Upper lobe of right lung (tissue), 1 donor: ENCODE measurements at regions not wholly inside any gene's neighbourhood (a gene's known extent, or its start where the extent isn't known, plus 50 kb on each side); places are given as distances from the start of the nearest gene placed in this dataset.

Experiments
- ATAC-seq: fragments of 200-7000 bp; cut with Tn5 transposase; one replicate; pipeline ENCODE4 v1.9.1; 2020; ENCODE audit warnings: mild to moderate bottlenecking, moderate library complexity
- DNase-seq: peaks from one replicate; pipeline ENCODE4 v3.0.0-alpha.2; 2020
- H3K27ac ChIP-seq: fragments of 200-600 bp; one replicate; pipeline ENCODE4 v1.8.0; 2022
- H3K27me3 ChIP-seq: fragments of 200-600 bp; one replicate; pipeline ENCODE4 v1.8.0; 2022; ENCODE audit warnings: mild to moderate bottlenecking
- H3K36me3 ChIP-seq: fragments of 200-600 bp; one replicate; pipeline ENCODE4 v1.8.0; 2022
- H3K4me1 ChIP-seq: fragments of 200-600 bp; one replicate; pipeline ENCODE4 v1.8.0; 2022
- H3K4me3 ChIP-seq: fragments of 200-600 bp; one replicate; pipeline ENCODE4 v1.8.0; 2022; ENCODE audit warnings: mild to moderate bottlenecking
- H3K9me3 ChIP-seq: fragments of 200-600 bp; one replicate; pipeline ENCODE4 v1.8.0; 2022
- intact Hi-C: fragments of 100-400 bp; cut with DNase I; formaldehyde crosslinking; loops from one replicate; pipeline ENCODE4 v1.11.0; 2022
- TF ChIP-seq, protein P1 (sequence below): fragments of 200-600 bp; IDR thresholded peaks from one replicate; pipeline ENCODE4 v1.8.0; 2022; ENCODE audit warnings: antibody characterized with exemption
- donor health status: DM: no; HTN: yes; CAD: no; lungs with severe emphysema.

GRCh38 chr22:48256776-48257684 lies 1494.6 kb downstream of the TBC1D22A start:
- ATAC-seq: no peak
- intact Hi-C loops: no loop called here
- TF ChIP-seq, protein P1, sequence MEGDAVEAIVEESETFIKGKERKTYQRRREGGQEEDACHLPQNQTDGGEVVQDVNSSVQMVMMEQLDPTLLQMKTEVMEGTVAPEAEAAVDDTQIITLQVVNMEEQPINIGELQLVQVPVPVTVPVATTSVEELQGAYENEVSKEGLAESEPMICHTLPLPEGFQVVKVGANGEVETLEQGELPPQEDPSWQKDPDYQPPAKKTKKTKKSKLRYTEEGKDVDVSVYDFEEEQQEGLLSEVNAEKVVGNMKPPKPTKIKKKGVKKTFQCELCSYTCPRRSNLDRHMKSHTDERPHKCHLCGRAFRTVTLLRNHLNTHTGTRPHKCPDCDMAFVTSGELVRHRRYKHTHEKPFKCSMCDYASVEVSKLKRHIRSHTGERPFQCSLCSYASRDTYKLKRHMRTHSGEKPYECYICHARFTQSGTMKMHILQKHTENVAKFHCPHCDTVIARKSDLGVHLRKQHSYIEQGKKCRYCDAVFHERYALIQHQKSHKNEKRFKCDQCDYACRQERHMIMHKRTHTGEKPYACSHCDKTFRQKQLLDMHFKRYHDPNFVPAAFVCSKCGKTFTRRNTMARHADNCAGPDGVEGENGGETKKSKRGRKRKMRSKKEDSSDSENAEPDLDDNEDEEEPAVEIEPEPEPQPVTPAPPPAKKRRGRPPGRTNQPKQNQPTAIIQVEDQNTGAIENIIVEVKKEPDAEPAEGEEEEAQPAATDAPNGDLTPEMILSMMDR: no peak
- Histone ChIP-seq H3K27me3 (peaks cover 11% of the 10 kb centered on the region), H3K4me1 (peaks cover 19% of the 10 kb centered on the region), H3K9me3 (no peaks in the 10 kb centered on the region), H3K4me3 (no peak overlapping the region), H3K27ac (no peak overlapping the region), H3K36me3 (no peaks in the 10 kb centered on the region)
- DNase-seq: no peak

DNA sequence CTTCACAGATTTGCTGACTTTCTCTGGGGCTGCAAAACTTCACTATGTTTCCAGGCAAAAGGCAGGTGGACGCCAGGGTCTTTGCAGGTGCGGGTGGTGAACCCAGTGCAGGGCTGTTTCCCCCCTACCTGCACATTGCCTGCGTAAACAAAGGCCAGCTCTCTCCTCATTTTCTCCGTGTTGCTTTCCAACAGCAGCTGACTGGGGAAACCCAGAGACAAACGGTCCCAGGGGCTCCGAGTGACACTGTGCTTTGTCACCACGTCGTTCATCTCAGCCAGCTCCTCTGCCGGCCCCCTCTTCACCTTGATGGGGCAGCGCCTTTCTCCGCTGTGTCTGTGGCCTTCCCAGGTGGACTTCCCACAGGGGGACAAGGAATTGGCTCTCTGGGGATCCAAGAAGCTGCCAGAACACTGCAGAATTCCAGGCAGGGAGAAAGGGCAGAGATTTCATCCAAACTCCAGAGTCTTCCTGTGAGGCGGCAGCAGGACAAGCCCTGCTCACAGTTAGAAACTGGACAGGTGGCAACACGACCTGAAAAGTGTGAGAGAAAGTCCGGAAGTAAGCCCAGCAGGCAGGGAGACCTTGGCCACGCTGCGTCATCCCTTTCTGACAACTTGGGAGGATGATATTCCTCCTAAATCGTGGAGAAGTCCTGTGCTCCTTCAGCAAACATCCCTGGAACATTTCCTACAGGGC lies 1493.7 kb downstream of the TBC1D22A start:
- TF ChIP-seq, protein P1: no peak
- no peaks in the 10 kb centered on the region for H3K9me3 ChIP-seq
- ATAC-seq (no peak), DNase-seq (no peak)
- H3K27me3 ChIP-seq: peaks cover 11% of the 10 kb centered on the region
- H3K4me3 ChIP-seq: no peak overlapping the region
- intact Hi-C loops: no loop called here
- no peaks in the 10 kb centered on the region for H3K36me3 ChIP-seq
- peaks cover 19% of the 10 kb centered on the region for H3K4me1 ChIP-seq
- H3K27ac ChIP-seq: no peak overlapping the region

DNA sequence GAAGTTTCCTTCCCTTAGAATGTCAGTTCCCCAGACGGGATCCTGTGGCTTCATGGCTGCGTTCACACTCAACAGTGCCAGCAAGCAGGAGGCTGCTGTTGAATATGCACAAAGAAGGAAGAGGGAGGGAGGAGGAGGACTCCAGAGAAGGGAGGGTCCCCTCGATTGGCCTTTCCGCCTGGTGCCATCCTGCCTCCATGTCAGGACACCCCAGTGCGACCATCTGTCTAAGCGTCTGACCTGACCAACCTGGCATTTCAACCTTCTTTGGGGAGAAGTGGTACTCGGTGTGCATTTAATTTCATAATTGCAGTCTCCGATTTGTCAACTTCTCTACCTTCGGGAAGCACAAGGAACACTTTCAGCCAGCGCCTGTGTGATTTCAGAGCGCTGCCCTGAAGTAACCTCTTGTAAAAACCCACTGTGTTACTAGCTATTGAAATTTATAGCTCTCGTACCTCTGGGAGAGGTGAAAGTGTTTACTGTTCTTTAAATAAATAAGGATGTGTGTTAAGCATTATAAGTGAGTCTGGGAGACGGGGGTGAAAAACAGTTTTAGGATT lies 1491.9 kb downstream of the TBC1D22A start:
- H3K27me3 ChIP-seq: peaks cover 20% of the 10 kb centered on the region
- intact Hi-C loops: no loop called here
- no peak overlapping the region for H3K4me3 ChIP-seq
- H3K9me3 ChIP-seq: no peaks in the 10 kb centered on the region
- H3K36me3 ChIP-seq: no peaks in the 10 kb centered on the region
- no peak overlapping the region for H3K27ac ChIP-seq
- DNase-seq (no peak), ATAC-seq (peak; percentile 84)
- TF ChIP-seq, protein P1: no peak
- H3K4me1 ChIP-seq: peaks cover 19% of the 10 kb centered on the region

GRCh38 chr22:48253573-48253972 lies 1491.1 kb downstream of the TBC1D22A start:
- Histone ChIP-seq H3K4me1 (peaks cover 18% of the 10 kb centered on the region), H3K4me3 (no peak overlapping the region), H3K36me3 (no peaks in the 10 kb centered on the region), H3K9me3 (no peaks in the 10 kb centered on the region), H3K27ac (no peak overlapping the region), H3K27me3 (peaks cover 20% of the 10 kb centered on the region)
- intact Hi-C loops: no loop called here
- no peak for DNase-seq
- TF ChIP-seq, protein P1: no peak
- ATAC-seq: no peak

- Histone ChIP-seq H3K4me1 (peaks cover 13% of the 10 kb centered on the region), H3K27ac (no peak overlapping the region), H3K36me3 (no peaks in the 10 kb centered on the region), H3K4me3 (no peak overlapping the region), H3K27me3 (peaks cover 20% of the 10 kb centered on the region), H3K9me3 (no peaks in the 10 kb centered on the region)
- TF ChIP-seq, protein P1: no peak
- intact Hi-C loops: no loop called here
- DNase-seq: no peak
- ATAC-seq: no peak
Measured at GRCh38 chr22:48253136-48253535, 1490.7 kb downstream of the TBC1D22A start.
